Panc1 (cell line): ENCODE measurements at regions not wholly inside any gene's neighbourhood (a gene's known extent, or its start where the extent isn't known, plus 50 kb on each side); places are given as distances from the start of the nearest gene placed in this dataset.

Experiments
- ATAC-seq: fragments of 200-7000 bp; cut with Tn5 transposase; 2 replicates; pipeline ENCODE4 v1.9.1; 2020; ENCODE audit warnings: mild to moderate bottlenecking, moderate library complexity
- BruUV-seq: library from RNA; stranded (reverse); fragments of 400-500 nt; replicated peaks from 2 replicates; lab custom pipeline; 2021; lab: Mats Ljungman, UMichigan
- CTCF ChIA-PET: fragments of 300-600 bp; sonication (Branson Sonifier 250); formaldehyde crosslinking; loops from one replicate; lab custom pipeline; 2022; ENCODE audit warnings: antibody characterized with exemption; lab: Charles Lee
- POLR2A ChIA-PET: fragments of 300-600 bp; sonication (Branson Sonifier 250); formaldehyde crosslinking; loops from one replicate; lab custom pipeline; 2022; ENCODE audit warnings: antibody characterized with exemption; lab: Charles Lee
- DNase-seq: peaks from one replicate; pipeline ENCODE4 v3.0.0-alpha.2; 2010; ENCODE audit warnings: low read depth, low spot score
- H3K27ac ChIP-seq: 2 replicates; pipeline ENCODE4 v1.5.1; 2011; ENCODE audit warnings: mild to moderate bottlenecking, low read length, inconsistent platforms
- H3K27me3 ChIP-seq: fragments of 200-500 bp; sonication (Bioruptor generic); 2 replicates; pipeline ENCODE4 v1.6.0; 2014; ENCODE audit warnings: low read length, inconsistent platforms; ENCODE audit not compliant: control insufficient read depth, insufficient read depth
- H3K36me3 ChIP-seq: fragments of 200-500 bp; sonication (Bioruptor generic); 2 replicates; pipeline ENCODE4 v1.5.1; 2014; ENCODE audit warnings: inconsistent platforms, mild to moderate bottlenecking, low read length, moderate library complexity; ENCODE audit not compliant: control insufficient read depth, insufficient read depth
- H3K4me1 ChIP-seq: 2 replicates; pipeline ENCODE4 v1.5.1; 2011; ENCODE audit warnings: inconsistent platforms, mild to moderate bottlenecking, low read length, moderate library complexity; ENCODE audit not compliant: control insufficient read depth, insufficient read depth
- H3K4me3 ChIP-seq, 2 experiments: 2 replicates each; pipeline ENCODE4 v1.5.1; 2011 to 2012; ENCODE audit warnings: low read depth in 2 of 2, low read length in 2 of 2, mild to moderate bottlenecking in 2 of 2, inconsistent platforms in 1 of 2, moderate library complexity in 1 of 2
- H3K9me3 ChIP-seq: fragments of 200-500 bp; sonication (Bioruptor generic); 2 replicates; pipeline ENCODE4 v1.5.1; 2014; ENCODE audit warnings: low read depth, mild to moderate bottlenecking, inconsistent platforms, low read length, moderate library complexity; ENCODE audit not compliant: control insufficient read depth, insufficient read depth
- CTCF ChIP-seq: fragments of 450-650 bp; IDR thresholded peaks from 2 replicates; pipeline ENCODE4 v1.5.1; 2017; ENCODE audit warnings: mild to moderate bottlenecking
- POLR2AphosphoS5 ChIP-seq: IDR thresholded peaks from 2 replicates; pipeline ENCODE4 v1.6.1; 2012; ENCODE audit warnings: mild to moderate bottlenecking, low read depth, low read length, moderate library complexity
- REST ChIP-seq, 2 experiments: IDR thresholded peaks; 2 replicates each; pipeline ENCODE4 v1.6.1; 2011 to 2012; ENCODE audit warnings: low read depth in 2 of 2, control low read depth in 1 of 2, low read length in 1 of 2, mild to moderate bottlenecking in 1 of 2, moderate library complexity in 1 of 2; ENCODE audit not compliant: insufficient read depth in 1 of 2
- SIN3A ChIP-seq: IDR thresholded peaks from 2 replicates; pipeline ENCODE4 v1.6.1; 2012; ENCODE audit warnings: low read depth, mild to moderate bottlenecking, low read length, moderate library complexity, borderline replicate concordance; ENCODE audit not compliant: insufficient read depth
- TCF7L2 ChIP-seq: IDR thresholded peaks from 2 replicates; pipeline ENCODE4 v1.6.1; 2011; ENCODE audit warnings: mild to moderate bottlenecking, low read depth, low read length, inconsistent platforms
- in situ Hi-C: cut with HindIII; loops from 2 replicates; pipeline ENCODE4 v1.10.0; 2016; ENCODE audit warnings: low sequenced_read_pairs, low pct_unique_long_range_greater_than_20kb
- intact Hi-C: fragments of 100-400 bp; cut with micrococcal nuclease; formaldehyde crosslinking; loops from one replicate; pipeline ENCODE4 v1.10.0; 2022; ENCODE audit not compliant: unreplicated experiment

- DNase-seq (no peak), ATAC-seq (no peak)
- Histone ChIP-seq H3K4me3 (no peak overlapping the region), H3K9me3 (no peaks in the 10 kb centered on the region), H3K27ac (no peak overlapping the region), H3K36me3 (no peaks in the 10 kb centered on the region; the same call in 1 of the 2 replicates), H3K27me3 (no peaks in the 10 kb centered on the region), H3K4me1 (no peaks in the 10 kb centered on the region)
- ChIA-PET POLR2A (interaction anchor here (0.6 kb wide), 1 partner anchor 11 kb away, joined by 5 read pairs; no protein-coding TSS in a partner anchor), CTCF (no interaction called here)
- no peak for TF ChIP-seq CTCF
- intact Hi-C loops = no loop called here
- no TSS peak for BruUV-seq
- in situ Hi-C loops = no loop called here
Observed at GRCh38 chr13:34201050-34201913, 383.3 kb downstream of the RFC3 start.

GRCh38 chr13:34207334-34207733 lies 389.4 kb downstream of the RFC3 start:
- H3K4me3 ChIP-seq = no peak overlapping the region
- TF ChIP-seq TCF7L2 (no peak), CTCF (no peak), SIN3A (no peak), POLR2AphosphoS5 (no peak), REST (IDR thresholded peaks at IDR 0.05; ENCODE audit: insufficient read depth in 1 of 2, low read depth in 2 of 2, low read length in 1 of 2) (no peak)
- CTCF ChIA-PET = no interaction called here
- H3K27me3 ChIP-seq = no peaks in the 10 kb centered on the region
- POLR2A ChIA-PET = no interaction called here
- intact Hi-C loops (no loop called here), in situ Hi-C loops (no loop called here)
- H3K4me1 ChIP-seq = no peaks in the 10 kb centered on the region
- no peak for ATAC-seq
- DNase-seq = no peak
- H3K27ac ChIP-seq = no peak overlapping the region
- H3K9me3 ChIP-seq = no peaks in the 10 kb centered on the region
- BruUV-seq = no TSS peak
- no peaks in the 10 kb centered on the region; the same call in 1 of the 2 replicates for H3K36me3 ChIP-seq
